ENCODE measurements at regions not wholly inside any gene's neighbourhood (a gene's known extent, or its start where the extent isn't known, plus 50 kb on each side); places are given as distances from the start of the nearest gene placed in this dataset.

DNA sequence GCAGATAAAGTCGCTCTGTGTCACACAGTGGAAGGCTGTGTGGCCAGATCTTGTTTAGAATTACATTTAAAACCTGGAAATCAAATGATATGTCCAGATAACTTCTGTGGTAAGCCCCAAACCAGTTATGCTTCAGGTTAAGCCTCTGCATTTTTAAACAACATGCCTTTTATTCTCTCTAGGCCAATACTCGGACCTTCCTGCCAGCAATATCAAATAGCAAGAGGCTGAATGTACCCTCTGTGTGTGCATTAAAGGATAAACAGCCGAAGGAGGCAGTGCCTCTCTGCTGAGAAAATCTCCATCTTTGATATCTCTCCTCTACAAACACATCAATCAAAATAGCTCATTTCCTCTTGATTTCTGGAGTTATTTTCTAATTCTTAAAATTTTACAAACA lies 67.1 kb upstream of the TMEM260 start:
- no peak for TF ChIP-seq EZH2 (IDR thresholded peaks at IDR 0.05; ENCODE audit: borderline replicate concordance, low read length)
- TF ChIP-seq, protein P1, sequence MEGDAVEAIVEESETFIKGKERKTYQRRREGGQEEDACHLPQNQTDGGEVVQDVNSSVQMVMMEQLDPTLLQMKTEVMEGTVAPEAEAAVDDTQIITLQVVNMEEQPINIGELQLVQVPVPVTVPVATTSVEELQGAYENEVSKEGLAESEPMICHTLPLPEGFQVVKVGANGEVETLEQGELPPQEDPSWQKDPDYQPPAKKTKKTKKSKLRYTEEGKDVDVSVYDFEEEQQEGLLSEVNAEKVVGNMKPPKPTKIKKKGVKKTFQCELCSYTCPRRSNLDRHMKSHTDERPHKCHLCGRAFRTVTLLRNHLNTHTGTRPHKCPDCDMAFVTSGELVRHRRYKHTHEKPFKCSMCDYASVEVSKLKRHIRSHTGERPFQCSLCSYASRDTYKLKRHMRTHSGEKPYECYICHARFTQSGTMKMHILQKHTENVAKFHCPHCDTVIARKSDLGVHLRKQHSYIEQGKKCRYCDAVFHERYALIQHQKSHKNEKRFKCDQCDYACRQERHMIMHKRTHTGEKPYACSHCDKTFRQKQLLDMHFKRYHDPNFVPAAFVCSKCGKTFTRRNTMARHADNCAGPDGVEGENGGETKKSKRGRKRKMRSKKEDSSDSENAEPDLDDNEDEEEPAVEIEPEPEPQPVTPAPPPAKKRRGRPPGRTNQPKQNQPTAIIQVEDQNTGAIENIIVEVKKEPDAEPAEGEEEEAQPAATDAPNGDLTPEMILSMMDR (IDR thresholded peaks at IDR 0.05; ENCODE audit: low read length), result no peak
